ENCODE measurements at regions not wholly inside any gene's neighbourhood (a gene's known extent, or its start where the extent isn't known, plus 50 kb on each side); places are given as distances from the start of the nearest gene placed in this dataset.

GRCh38 chr2:188721784-188722183 is 252.4 kb upstream of the COL3A1 start:
- H3K36me3 ChIP-seq, result no peaks in the 10 kb centered on the region

GRCh38 chr2:188725746-188726360 is 248.3 kb upstream of the COL3A1 start:
- no peak overlapping the region for H3K4me3 ChIP-seq
- no peaks in the 10 kb centered on the region for H3K27me3 ChIP-seq
- H3K9me3 ChIP-seq, result no peaks in the 10 kb centered on the region
- H3K4me1 ChIP-seq (ENCODE audit: insufficient read depth), result no peaks in the 10 kb centered on the region
- no peak for TF ChIP-seq EP300 (IDR thresholded peaks at IDR 0.05)
- TF ChIP-seq, protein P1, sequence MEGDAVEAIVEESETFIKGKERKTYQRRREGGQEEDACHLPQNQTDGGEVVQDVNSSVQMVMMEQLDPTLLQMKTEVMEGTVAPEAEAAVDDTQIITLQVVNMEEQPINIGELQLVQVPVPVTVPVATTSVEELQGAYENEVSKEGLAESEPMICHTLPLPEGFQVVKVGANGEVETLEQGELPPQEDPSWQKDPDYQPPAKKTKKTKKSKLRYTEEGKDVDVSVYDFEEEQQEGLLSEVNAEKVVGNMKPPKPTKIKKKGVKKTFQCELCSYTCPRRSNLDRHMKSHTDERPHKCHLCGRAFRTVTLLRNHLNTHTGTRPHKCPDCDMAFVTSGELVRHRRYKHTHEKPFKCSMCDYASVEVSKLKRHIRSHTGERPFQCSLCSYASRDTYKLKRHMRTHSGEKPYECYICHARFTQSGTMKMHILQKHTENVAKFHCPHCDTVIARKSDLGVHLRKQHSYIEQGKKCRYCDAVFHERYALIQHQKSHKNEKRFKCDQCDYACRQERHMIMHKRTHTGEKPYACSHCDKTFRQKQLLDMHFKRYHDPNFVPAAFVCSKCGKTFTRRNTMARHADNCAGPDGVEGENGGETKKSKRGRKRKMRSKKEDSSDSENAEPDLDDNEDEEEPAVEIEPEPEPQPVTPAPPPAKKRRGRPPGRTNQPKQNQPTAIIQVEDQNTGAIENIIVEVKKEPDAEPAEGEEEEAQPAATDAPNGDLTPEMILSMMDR (IDR thresholded peaks at IDR 0.05), result no peak
- DNase-seq, result no peak
- intact Hi-C loops (cut with DNase I), result no loop called here
- WGBS, 3 donors, result 23 to 44% (median 42%) methylated on average over 3 of the region's 3 CpGs
- H3K36me3 ChIP-seq, result no peaks in the 10 kb centered on the region
- no peak overlapping the region for H3K27ac ChIP-seq

More at GRCh38 chr2:188721784-188722183, 252.4 kb upstream of the COL3A1 start:
- Histone ChIP-seq H3K27ac (no peak overlapping the region), H3K4me1 (ENCODE audit: insufficient read depth) (no peaks in the 10 kb centered on the region), H3K4me3 (no peak overlapping the region), H3K9me3 (no peaks in the 10 kb centered on the region), H3K27me3 (no peaks in the 10 kb centered on the region)
- DNase-seq, result no peak
- intact Hi-C loops (cut with DNase I), result no loop called here
- WGBS, 3 donors, result 89 to 94% (median 93%) methylated on average over 3 of the region's 3 CpGs
- TF ChIP-seq, protein P1 (IDR thresholded peaks at IDR 0.05), result no peak
- TF ChIP-seq POLR2A (IDR thresholded peaks at IDR 0.05) (no peak), EP300 (IDR thresholded peaks at IDR 0.05) (no peak)

DNA sequence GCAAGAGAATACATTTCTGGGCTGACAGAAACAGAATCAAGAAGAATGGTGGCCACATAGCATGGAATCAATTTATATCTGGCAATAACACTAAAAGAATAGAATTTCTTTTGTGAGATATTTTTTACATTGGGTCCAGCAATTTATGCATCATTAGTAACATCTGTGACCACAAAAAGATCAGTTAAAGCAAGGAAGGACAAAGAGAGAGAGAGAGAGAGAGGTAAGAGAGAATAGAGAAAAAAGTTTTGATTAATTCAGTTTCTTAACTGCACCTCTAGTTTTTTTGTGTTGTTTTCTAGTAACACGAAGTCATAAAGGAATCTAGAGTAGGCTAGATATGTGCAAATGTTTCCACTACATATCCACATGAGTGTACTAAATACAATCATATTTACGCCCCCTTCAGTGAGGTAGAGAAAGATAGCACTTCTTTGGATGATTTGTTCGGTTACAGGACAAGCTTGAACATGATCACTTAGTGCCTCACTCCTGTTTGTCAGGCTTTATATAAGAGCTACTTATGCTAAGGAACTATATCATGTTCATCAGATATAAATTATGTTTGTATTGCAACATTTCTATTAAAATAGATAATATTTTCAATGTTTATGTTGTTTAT is 247.4 kb upstream of the COL3A1 start:
- 79 to 81% (median 81%) methylated on average over 3 of the region's 3 CpGs for WGBS, 3 donors

GRCh38 chr2:188727846-188728245 is 246.3 kb upstream of the COL3A1 start:
- Histone ChIP-seq H3K27ac (no peak overlapping the region), H3K4me1 (ENCODE audit: insufficient read depth) (no peaks in the 10 kb centered on the region), H3K9me3 (no peaks in the 10 kb centered on the region), H3K4me3 (no peak overlapping the region), H3K27me3 (no peaks in the 10 kb centered on the region), H3K36me3 (no peaks in the 10 kb centered on the region)
- 34 to 50% (median 37%) methylated on average over 1 of the region's 1 CpG for WGBS, 3 donors
- no peak for DNase-seq
- intact Hi-C loops (cut with DNase I), result no loop called here
- TF ChIP-seq POLR2A (IDR thresholded peaks at IDR 0.05), result no peak
- no peak for TF ChIP-seq EP300 (IDR thresholded peaks at IDR 0.05)
- TF ChIP-seq, protein P1 (IDR thresholded peaks at IDR 0.05), result no peak

More for the DNA sequence above, 247.4 kb upstream of the COL3A1 start:
- Histone ChIP-seq H3K27me3 (no peaks in the 10 kb centered on the region), H3K27ac (no peak overlapping the region), H3K4me3 (no peak overlapping the region), H3K4me1 (ENCODE audit: insufficient read depth) (no peaks in the 10 kb centered on the region), H3K9me3 (no peaks in the 10 kb centered on the region), H3K36me3 (no peaks in the 10 kb centered on the region)
- no peak for DNase-seq
- intact Hi-C loops (cut with DNase I), result no loop called here
- TF ChIP-seq POLR2A (IDR thresholded peaks at IDR 0.05) (no peak), EP300 (IDR thresholded peaks at IDR 0.05) (no peak)
- TF ChIP-seq, protein P1 (IDR thresholded peaks at IDR 0.05), result no peak

Measured in ovary (tissue), 7 donors.